ENCODE measurements at regions not wholly inside any gene's neighbourhood (a gene's known extent, or its start where the extent isn't known, plus 50 kb on each side); places are given as distances from the start of the nearest gene placed in this dataset.

DNA sequence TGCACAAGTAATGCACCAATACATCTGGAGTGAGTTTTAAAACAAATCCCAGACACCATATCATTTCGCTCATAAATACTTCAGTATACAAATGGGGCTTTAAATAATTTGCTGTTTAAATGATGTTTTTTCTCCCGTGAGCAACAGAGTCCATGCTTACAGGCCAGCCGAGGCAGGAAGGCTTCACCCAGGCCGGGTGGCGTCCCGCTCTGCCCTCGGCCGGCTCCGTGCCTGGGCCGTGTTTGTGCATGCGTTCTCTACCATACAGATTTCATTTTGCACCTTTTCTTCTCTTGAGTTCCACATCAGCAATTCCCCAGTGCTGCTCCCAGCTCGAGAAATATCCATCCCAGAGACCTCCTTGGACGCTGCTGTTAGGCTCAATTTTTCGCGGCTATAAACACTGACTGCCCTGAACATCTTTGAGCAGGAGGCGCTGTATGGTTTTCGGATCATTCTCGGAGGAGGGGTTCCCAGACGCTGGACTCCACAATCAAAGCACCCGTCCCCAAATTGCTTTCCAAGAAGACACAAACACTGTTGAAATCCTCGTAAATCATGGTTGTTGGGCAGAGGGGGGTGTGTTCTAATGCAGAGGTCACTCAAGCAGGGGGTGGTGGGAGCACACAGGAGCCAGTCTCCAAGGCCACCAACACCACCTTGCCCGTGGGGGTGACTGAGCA lies 91.6 kb downstream of the MICALL2 start:
- TF ChIP-seq, protein P1, sequence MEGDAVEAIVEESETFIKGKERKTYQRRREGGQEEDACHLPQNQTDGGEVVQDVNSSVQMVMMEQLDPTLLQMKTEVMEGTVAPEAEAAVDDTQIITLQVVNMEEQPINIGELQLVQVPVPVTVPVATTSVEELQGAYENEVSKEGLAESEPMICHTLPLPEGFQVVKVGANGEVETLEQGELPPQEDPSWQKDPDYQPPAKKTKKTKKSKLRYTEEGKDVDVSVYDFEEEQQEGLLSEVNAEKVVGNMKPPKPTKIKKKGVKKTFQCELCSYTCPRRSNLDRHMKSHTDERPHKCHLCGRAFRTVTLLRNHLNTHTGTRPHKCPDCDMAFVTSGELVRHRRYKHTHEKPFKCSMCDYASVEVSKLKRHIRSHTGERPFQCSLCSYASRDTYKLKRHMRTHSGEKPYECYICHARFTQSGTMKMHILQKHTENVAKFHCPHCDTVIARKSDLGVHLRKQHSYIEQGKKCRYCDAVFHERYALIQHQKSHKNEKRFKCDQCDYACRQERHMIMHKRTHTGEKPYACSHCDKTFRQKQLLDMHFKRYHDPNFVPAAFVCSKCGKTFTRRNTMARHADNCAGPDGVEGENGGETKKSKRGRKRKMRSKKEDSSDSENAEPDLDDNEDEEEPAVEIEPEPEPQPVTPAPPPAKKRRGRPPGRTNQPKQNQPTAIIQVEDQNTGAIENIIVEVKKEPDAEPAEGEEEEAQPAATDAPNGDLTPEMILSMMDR (conservative IDR thresholded peaks at IDR 0.05; ENCODE audit: low read depth, low read length) = no peak
- no peak for DNase-seq (ENCODE audit: low read depth)
- no peak overlapping the region for H3K4me3 ChIP-seq (ENCODE audit: low read length)

DNA sequence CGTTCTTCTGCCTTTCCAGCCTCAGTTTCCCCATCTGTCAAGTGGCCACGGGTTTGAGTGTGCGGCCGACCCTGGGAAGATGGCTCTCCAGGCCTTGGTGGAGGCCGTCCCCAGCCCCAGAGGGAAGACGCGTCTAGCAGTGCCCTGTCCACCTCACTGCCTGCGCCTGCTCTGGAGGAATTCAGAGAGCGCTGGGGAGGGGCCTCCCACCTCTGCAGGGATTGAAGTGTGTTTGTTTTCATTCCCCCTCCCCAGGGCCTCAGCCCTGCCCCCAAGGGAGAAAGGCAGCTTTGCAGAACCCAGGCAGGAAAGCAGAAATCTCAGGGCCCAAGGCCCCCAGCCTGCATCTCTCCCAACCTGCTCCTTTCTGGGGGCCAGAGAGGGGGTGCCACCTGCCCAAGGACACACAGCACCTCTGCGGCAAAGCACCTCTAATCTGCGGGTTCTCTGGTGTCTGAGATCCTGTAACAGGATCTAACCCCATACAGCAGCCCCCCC lies 91.0 kb downstream of the MICALL2 start:
- TF ChIP-seq, protein P1 (conservative IDR thresholded peaks at IDR 0.05; ENCODE audit: low read depth, low read length) = no peak
- DNase-seq (ENCODE audit: low read depth) = no peak
- H3K4me3 ChIP-seq (ENCODE audit: low read length) = no peak overlapping the region

DNA sequence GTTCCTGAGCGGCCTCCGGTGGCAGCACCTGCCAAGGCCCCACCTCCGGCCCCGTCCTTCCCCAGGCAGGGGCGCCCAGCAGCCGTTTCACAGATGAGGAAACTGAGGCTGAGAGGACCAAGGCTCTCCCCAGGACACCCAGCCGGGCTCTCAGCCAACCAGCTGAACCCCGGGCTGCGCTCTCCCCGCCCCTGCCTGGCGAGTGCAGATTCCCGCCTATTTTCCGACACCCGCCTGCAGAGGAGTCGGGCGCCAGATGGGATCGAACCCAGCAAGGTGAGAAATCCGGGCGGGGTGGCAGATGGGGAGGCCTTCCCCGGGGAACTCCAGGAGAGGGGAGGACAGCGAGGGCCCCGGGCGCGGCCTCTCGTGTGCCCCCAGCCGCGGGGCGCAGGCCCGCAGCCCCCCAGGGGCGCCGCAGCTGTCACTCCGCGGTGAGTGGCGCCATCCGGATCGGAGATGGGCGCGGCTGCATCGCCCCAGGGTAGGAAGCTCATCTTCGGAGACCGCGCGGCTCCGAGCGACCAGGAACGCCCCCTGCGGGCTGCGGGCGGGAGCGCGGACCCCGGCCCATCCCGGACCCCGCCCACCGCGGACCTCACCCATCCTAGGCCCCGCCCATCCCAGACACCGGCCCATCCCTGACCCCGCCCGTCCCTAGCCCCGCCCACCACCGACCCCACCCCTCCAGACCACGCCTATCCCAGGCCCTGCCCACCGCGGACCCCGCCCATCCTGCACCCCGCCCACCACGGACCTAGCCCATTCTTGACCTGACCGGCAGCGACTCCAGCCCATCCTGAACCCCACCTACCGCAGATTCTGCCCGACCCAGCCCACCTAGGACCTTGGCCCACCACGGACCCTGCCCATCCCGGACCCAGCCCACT lies 90.3 kb downstream of the MICALL2 start:
- H3K4me3 ChIP-seq (ENCODE audit: low read length) = no peak overlapping the region
- no peak for DNase-seq (ENCODE audit: low read depth)
- TF ChIP-seq, protein P1 (conservative IDR thresholded peaks at IDR 0.05; ENCODE audit: low read depth, low read length) = peak; percentile 26

DNA sequence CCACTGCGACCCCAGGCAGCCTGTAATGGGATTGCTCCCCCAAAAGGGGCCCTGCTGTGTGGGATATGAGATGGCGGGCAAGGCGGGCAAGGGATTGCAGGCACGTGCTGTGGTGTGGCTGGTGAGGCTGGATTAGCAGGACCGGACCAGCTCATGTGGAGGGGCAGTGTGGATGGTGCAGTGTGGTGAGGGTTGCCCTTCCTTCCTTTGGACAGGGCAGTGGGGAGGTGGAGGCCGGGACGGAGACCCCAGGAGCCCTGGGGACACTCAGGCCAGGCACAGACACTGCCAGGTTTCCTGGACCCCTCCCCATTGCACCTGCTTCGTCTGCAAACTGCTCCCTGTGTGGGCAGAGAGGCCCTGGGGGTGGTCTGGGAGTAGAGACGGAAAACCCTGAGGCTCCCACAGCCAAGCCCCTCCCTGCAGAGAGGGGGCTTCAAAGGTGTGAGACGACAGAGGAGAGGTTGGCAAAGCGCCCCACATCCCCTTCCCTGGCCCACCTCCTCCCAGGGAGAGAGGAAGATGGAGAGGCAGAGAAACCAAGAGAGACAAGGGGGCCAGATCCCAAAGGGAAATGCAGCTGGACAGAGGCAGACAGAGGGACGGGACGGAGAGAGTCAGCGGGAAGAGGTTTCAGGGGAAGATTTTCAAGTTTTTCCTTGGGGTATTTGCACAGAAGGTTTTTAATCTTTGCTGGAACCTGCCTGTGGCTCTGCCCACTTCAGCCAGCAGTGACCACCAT lies 89.2 kb downstream of the MICALL2 start:
- TF ChIP-seq, protein P1 (conservative IDR thresholded peaks at IDR 0.05; ENCODE audit: low read depth, low read length) = no peak
- H3K4me3 ChIP-seq (ENCODE audit: low read length) = no peak overlapping the region
- DNase-seq (ENCODE audit: low read depth) = no peak

DNA sequence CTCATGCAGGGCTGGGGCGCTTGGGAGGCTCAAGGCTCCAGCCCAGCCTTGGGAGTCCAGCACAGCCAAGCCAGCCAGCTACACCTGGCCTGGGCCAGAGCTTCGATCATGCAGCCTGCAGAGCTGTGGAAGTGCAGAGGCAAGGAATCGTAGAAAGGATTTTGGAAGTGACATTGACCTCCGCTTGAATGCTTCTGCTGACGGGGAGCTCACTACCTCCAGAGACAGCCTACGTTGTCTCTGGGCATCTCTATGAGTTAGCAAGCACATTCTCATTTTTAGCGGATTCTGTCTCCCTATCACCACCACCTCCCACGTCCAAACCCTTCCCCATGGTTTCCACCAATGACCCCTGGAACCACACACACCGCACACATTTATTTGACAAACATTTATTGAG lies 88.5 kb downstream of the MICALL2 start:
- no peak overlapping the region for H3K4me3 ChIP-seq (ENCODE audit: low read length)
- DNase-seq (ENCODE audit: low read depth) = no peak
- TF ChIP-seq, protein P1 (conservative IDR thresholded peaks at IDR 0.05; ENCODE audit: low read depth, low read length) = no peak

DNA sequence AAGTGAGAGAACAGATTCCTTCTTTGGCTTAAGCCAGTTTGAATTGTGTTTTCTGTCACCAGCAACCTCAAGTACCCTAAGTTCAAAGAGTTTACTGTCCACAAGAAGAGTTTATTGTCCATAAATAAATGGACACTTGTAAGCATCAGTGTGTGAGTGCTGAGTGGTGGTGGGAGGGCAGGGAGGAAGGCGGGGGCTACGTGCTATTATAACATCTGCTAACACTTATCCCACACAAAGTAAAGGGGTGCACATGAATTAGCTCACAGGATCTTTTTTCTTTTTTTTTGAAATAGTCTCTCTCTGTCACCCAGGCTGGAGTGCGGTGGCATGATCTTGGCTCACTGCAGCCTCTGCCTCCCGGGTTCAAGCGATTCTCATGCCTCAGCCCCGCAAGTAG lies 87.2 kb downstream of the MICALL2 start:
- no peak overlapping the region for H3K4me3 ChIP-seq (ENCODE audit: low read length)
- TF ChIP-seq, protein P1 (conservative IDR thresholded peaks at IDR 0.05; ENCODE audit: low read depth, low read length) = no peak
- DNase-seq (ENCODE audit: low read depth) = no peak
